ENCODE measurements at regions not wholly inside any gene's neighbourhood (a gene's known extent, or its start where the extent isn't known, plus 50 kb on each side); places are given as distances from the start of the nearest gene placed in this dataset.

DNA sequence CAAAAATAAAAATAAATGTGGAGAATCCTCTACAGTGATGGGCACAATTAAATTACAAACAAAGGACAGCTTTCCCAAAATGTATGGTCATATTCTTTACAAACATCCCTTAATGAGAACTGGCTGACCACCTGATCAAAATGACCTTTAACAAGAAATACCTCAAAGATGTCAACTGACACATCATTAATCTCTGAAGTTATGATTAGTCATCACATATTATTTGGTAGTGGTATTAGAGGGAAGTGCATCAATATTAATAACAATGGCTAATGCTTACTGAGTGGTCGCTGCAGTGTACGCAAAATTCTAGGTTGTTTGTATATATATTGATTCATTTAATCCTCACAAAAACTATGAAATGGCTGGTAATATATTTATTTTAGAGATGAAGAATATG lies 340.6 kb downstream of the GJA1 start:
- ChIA-PET POLR2A (no interaction called here), CTCF (ENCODE audit: low intra/inter-chr PET ratio) (no interaction called here)
- Histone ChIP-seq H4K20me1 (replicated peaks; ENCODE audit: control insufficient read depth, insufficient read depth, low read length) (no peaks in the 10 kb centered on the region), H3K4me3 (no peak overlapping the region), H3K27me3 (ENCODE audit: control insufficient read depth in 2 of 2, insufficient read depth in 2 of 2, low read length in 2 of 2) (no peaks in the 10 kb centered on the region), H3K9me3 (replicated peaks; ENCODE audit: control insufficient read depth, insufficient read depth, low read depth, low read length) (no peaks in the 10 kb centered on the region), H2AFZ (ENCODE audit: low read depth, low read length) (no peak overlapping the region), H3K36me3 (ENCODE audit: control insufficient read depth, insufficient read depth, low read length) (no peaks in the 10 kb centered on the region), H3K27ac (ENCODE audit: extremely low read depth, low read depth, low read length) (no peak overlapping the region), H3K4me1 (replicated peaks in 1 of 2; ENCODE audit: control insufficient read depth in 2 of 2, insufficient read depth in 2 of 2, low read length in 2 of 2) (no peaks in the 10 kb centered on the region), H3K9me1 (ENCODE audit: control insufficient read depth, insufficient read depth, low read length) (no peaks in the 10 kb centered on the region), H3K9ac (ENCODE audit: insufficient read depth in 1 of 2, low read depth in 2 of 2, low read length in 2 of 2) (no peak overlapping the region), H3K79me2 (ENCODE audit: control insufficient read depth, insufficient read depth, low read length) (no peaks in the 10 kb centered on the region), H3K4me2 (ENCODE audit: insufficient read depth, low read length) (no peak overlapping the region)
- DNase-seq (ENCODE audit: extremely low read depth in 1 of 4, low spot score in 3 of 4) (no peak), FAIRE-seq (no peak), ATAC-seq (no peak)
- WGBS (ENCODE audit: insufficient coverage, low coverage, missing lambda C conversion rate), result 5% methylated on average over 2 of the region's 2 CpGs
- BruUV-seq (replicated peaks), result no TSS peak
- in situ Hi-C loops (cut with MboI), result no loop called here
- TF ChIP-seq SLC30A9 (CRISPR knock-in tag; IDR thresholded peaks at IDR 0.05), result no peak
- no peak for TF ChIP-seq CCAR2 (IDR thresholded peaks at IDR 0.05; ENCODE audit: low read depth, low read length)
- TF ChIP-seq, protein P1, sequence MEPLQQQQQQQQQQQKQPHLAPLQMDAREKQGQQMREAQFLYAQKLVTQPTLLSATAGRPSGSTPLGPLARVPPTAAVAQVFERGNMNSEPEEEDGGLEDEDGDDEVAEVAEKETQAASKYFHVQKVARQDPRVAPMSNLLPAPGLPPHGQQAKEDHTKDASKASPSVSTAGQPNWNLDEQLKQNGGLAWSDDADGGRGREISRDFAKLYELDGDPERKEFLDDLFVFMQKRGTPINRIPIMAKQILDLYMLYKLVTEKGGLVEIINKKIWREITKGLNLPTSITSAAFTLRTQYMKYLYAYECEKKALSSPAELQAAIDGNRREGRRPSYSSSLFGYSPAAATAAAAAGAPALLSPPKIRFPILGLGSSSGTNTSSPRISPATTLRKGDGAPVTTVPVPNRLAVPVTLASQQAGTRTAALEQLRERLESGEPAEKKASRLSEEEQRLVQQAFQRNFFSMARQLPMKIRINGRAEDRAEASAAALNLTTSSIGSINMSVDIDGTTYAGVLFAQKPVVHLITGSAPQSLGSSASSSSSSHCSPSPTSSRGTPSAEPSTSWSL (CRISPR knock-in tag; IDR thresholded peaks at IDR 0.05; ENCODE audit: borderline replicate concordance), result no peak
- peak; percentile 25; the same call in 1 of the 2 replicates for TF ChIP-seq ZNF316 (IDR thresholded peaks at IDR 0.05)
- TF ChIP-seq, protein P2, sequence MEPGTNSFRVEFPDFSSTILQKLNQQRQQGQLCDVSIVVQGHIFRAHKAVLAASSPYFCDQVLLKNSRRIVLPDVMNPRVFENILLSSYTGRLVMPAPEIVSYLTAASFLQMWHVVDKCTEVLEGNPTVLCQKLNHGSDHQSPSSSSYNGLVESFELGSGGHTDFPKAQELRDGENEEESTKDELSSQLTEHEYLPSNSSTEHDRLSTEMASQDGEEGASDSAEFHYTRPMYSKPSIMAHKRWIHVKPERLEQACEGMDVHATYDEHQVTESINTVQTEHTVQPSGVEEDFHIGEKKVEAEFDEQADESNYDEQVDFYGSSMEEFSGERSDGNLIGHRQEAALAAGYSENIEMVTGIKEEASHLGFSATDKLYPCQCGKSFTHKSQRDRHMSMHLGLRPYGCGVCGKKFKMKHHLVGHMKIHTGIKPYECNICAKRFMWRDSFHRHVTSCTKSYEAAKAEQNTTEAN (CRISPR knock-in tag; IDR thresholded peaks at IDR 0.05), result no peak
- intact Hi-C loops (cut with micrococcal nuclease), result no loop called here

Measured in K562 (cell line).